ENCODE measurements at regions not wholly inside any gene's neighbourhood (a gene's known extent, or its start where the extent isn't known, plus 50 kb on each side); places are given as distances from the start of the nearest gene placed in this dataset.

DNA sequence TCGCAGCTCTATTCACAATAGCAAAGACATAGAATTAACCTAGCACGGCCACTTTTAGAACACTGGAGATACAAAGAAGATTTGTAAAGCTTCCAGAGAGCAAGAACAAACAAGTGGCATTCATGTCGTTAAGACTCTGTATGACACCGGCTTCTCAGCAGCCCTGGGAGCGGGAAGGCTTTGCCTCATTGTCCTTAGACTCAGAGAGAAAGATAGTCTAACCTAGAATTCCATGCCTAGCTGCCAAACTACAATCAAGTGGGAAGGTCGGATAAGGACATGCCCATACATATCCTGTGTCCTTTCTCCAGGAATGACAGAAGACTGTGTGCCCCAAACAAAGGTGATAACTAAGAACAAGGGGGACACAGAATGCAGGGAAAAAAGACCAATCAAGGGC lies 1038.3 kb downstream of the BCL11B start:
- DNase-seq (ENCODE audit: low read depth), result no peak

- no peak for DNase-seq (ENCODE audit: low read depth)
These were observed 1037.8 kb downstream of the BCL11B start for GRCh38 chr14:98234208-98234607.

DNA sequence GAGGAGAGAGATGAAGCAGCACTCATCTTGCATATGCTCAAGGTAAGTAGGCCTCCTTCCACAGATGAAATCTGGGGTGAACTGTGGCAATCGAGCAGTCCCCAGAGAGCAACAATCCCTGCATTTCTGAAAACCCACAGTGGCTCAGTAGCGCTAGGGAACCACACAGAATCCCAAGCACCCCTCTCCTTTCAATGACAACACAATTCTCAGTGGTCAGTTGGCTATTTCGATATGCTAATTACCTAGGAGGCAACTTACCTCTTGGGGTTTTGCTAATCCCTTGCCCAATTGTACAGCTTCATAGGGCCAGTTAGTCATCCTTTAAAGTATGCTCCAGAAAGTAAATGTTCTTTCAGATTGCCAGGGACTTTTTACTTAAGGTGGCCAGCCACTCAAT lies 1035.7 kb downstream of the BCL11B start:
- DNase-seq (ENCODE audit: low read depth), result no peak

DNA sequence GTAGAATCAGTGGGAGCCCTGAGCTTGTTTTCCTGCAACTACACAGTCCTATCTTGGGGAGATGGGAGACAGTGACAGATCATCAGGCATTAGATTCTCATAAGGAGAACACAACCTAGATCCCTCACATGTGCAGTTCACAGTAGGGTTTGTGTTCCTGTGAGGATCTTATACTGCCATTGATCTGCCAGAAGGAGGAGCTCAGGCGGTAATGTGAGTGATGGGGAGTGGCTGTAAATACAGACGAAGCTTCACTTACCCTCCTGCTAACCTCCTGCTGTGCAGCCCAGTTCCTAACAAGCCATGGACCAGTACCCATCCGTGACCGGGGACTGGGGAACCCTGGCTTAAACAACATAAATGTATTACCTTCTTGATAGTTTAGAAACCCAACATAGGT lies 1034.1 kb downstream of the BCL11B start:
- DNase-seq (ENCODE audit: low read depth), result no peak

GRCh38 chr14:98240376-98240775 lies 1031.6 kb downstream of the BCL11B start:
- DNase-seq (ENCODE audit: low read depth), result no peak

DNA sequence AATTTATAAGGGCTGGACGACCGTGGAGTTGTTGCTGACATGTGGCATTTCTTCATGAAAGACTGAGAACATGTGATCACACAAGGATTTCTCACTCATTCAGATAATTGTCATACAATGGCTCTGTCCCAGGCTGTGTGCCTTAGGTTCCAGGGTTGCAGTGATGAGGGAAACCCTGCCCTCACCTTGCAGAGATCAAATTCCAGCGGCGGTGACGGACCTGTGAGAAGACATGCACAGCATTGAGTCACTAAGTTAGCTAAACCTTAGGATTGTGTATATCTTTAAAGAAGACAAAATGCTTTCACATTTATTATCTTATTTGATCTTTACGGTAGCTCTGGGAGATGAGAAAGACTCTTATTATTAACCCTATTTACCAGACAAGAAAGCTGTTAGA lies 1029.1 kb downstream of the BCL11B start:
- DNase-seq (ENCODE audit: low read depth), result no peak

DNA sequence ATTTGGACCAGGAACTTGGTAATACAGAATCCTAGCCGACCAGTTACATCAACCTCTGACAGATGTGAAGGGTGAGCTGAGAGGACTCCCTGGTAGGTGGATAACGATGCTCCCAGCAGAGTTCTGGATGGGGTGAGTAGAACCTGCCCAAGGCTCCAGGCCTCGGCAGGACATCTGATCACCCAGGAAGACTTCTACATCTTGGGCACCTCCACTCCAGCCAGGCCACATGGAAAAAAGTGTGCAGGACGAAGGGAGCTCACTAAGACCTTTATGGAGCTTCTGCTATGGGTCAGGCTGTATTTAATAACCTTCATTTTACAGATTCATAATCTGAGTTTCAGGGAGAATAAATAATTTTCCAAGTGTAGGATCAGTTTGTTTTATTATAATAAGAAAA lies 1028.7 kb downstream of the BCL11B start:
- DNase-seq (ENCODE audit: low read depth), result no peak

DNA sequence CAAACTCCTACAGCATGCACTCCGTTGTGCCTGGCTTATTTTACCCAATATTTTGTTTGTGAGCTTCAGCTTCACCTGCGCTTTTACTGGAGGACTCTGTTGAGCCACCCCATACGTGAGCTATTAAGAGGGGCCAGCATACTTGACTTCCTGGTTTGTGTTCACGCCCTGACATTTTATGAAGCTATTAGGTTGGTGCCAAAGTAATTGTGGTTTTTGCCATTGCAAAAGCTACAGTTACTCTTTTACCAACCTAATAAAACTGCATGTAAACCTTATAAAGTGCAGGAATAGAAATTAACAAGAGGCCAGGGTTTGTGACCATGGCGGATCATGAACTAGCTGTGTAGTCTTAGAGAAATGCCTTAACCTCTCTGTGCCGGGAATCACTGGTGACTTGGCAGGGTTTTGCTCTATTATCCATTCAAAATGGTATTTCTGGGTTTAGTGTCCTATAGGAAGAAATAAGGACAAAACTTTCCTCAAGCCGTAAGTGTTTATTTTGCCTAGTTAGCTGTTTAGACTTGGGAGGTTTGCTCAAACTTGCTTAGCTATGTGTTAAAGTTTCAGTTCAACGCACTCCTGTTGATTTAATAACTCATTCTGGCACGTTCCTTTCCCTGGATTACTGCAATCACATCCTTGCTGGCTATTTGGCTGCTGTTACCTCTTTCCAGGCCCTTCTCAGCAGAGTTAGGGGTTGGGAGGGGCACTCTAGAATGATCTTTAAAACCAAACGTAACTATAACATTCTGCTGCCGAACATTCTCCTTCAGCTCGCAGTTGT lies 1027.6 kb downstream of the BCL11B start:
- DNase-seq (ENCODE audit: low read depth), result no peak

DNA sequence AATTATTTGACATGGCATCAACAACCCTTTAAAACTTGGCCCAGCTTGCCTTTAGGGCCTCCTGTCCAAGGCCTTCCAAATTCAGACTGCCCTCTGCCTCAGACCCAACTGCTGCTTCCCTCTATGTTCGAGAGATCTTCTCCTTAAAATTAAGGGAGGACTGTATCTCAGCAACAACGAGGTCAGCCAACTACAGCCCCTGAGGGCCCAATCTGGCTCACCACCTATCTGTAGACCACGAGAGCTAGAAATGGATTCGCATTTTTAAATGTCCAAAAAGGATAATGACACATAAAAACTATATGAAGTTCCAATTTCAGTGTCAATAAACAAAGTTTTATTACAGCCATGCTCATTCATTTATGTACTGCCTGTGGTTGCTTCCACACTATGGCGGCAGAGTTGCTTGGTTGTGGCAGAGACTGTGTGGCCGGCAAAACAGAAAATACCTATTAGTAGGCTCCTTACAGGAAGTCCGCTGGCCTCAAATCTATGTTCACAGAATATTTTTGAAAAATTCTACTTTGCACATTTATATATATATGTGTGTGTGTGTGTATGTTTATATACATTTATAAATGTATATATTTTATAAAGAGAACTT lies 1026.9 kb downstream of the BCL11B start:
- DNase-seq (ENCODE audit: low read depth), result no peak

GRCh38 chr14:98249057-98249456 lies 1022.9 kb downstream of the BCL11B start:
- no peak for DNase-seq (ENCODE audit: low read depth)

- no peak for DNase-seq (ENCODE audit: low read depth)
These were observed 1022.5 kb downstream of the BCL11B start for GRCh38 chr14:98249476-98249875.

GRCh38 chr14:98252820-98253219 lies 1019.2 kb downstream of the BCL11B start:
- no peak for DNase-seq (ENCODE audit: low read depth)

DNA sequence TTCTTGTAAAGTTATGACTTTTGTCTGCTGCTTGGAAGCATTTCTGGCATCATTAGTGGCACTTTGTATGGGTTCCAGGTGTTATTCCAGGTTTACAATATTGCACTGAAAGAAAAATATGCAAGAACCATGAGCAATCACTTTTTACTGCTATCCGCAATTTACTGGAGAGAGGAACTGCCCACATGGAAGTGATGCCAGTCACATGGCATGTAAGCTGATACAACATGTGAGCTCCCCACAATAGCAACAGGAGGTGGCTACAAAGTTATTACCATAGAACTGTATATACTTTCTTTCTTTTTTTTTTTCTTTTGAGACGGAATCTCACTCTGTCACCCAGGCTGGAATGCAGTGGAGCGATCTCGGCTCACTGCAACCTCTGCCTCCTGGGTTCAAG lies 1012.1 kb downstream of the BCL11B start:
- no peak for DNase-seq (ENCODE audit: low read depth)

DNA sequence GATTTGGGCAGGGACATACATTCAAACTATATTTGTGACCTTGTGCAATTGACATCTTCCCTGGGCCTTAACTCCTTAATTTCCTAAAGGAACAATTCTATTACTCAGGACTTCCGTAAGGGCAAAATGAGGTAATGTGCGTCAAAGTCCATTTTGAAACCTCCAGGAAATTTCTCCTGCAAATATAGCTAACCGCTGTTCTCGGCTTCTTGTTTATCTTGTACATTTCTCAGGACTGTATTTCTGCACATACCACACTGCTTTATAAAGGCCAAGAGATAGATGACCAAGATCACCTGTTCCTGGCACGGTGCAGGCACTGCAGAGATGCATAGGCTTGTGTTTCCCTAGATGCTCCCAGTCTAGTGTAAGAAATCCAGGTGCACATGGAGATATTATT lies 1009.4 kb downstream of the BCL11B start:
- DNase-seq (ENCODE audit: low read depth), result no peak

GRCh38 chr14:98269533-98269932 lies 1002.5 kb downstream of the BCL11B start:
- no peak for DNase-seq (ENCODE audit: low read depth)

GRCh38 chr14:98270201-98270600 lies 1001.8 kb downstream of the BCL11B start:
- no peak for DNase-seq (ENCODE audit: low read depth)

- no peak for DNase-seq (ENCODE audit: low read depth)
These were observed 997.4 kb downstream of the BCL11B start for GRCh38 chr14:98274596-98274995.

DNA sequence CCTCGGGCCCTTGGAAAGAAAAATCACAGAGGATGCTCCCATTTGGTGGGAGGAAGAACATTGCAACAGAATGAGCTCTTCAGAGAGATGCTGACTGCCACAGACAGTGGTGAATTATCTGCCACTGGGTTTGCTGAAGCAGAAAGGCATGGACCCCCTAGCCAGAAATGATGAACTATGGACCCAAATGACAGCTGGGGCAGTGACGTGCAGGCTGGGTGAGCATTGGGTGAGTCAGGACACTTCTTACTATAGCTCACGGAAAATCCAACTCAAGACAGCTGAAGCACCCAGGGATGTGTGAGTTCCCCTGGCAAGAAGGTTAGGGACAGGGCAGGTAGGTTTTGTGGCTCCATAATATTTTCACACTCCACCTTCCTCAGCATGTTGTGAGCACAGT lies 993.2 kb downstream of the BCL11B start:
- DNase-seq (ENCODE audit: low read depth), result no peak

- no peak for DNase-seq (ENCODE audit: low read depth)
These were observed 991.6 kb downstream of the BCL11B start for GRCh38 chr14:98280436-98280835.

- DNase-seq (ENCODE audit: low read depth), result no peak
These were observed 983.2 kb downstream of the BCL11B start for GRCh38 chr14:98288825-98289224.

DNA sequence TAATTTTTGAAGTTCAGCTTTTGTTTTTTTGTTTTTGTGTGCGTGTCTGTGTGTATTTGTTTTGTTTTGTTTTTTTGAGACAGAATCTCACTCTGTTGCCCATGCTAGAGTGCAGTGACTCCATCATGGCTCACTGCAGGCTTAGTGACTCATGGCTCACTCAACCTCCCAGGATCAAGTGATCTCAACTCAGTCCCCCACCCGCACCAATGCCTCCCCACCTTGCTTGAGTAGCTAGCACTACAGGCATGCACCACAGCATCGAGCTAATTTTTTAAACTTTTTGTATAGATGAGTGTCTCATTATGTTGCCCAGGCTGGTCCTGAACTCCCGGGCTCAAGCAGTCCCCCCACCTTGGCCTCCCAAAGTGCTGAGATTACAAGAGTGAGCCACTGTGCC lies 981.4 kb downstream of the BCL11B start:
- no peak for DNase-seq (ENCODE audit: low read depth)

DNA sequence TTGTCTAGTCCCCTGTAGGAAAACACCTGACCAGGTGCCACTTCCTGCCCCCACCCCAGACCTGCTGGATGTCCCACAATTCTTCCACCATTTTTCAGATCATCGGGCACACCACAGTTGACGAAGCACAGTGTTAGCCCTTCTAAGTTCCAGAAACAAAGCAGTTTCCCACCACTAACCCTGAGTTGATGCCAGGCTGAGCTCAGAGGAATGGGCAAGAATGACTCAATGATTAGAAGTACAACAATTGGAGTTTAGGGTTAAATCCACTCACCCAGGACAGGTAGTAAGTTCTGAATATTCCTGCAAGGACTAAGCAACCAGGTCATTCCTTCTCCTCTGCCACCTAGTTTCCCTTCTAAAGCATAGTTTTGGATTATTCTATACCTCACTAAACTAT lies 979.8 kb downstream of the BCL11B start:
- DNase-seq (ENCODE audit: low read depth), result no peak

DNA sequence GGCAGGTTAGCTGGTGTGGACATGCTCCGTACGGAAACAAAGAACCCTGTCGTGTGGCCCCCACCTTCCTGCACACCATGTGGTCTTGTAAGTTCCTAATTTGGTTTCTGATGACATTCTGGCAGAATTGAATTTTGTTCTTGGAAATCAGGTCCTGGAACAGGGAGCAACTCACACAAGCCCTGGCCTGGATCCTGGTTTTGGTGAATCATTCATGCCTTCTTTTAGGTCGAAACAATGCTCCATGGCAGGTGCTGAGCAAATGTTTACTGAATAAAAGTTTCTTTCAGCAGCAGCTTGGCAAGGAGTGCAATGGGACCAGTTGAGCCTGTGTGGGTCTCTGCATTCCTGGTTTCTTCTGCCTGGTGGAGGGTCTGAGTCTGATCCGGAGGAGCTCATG lies 978.4 kb downstream of the BCL11B start:
- no peak for DNase-seq (ENCODE audit: low read depth)

DNA sequence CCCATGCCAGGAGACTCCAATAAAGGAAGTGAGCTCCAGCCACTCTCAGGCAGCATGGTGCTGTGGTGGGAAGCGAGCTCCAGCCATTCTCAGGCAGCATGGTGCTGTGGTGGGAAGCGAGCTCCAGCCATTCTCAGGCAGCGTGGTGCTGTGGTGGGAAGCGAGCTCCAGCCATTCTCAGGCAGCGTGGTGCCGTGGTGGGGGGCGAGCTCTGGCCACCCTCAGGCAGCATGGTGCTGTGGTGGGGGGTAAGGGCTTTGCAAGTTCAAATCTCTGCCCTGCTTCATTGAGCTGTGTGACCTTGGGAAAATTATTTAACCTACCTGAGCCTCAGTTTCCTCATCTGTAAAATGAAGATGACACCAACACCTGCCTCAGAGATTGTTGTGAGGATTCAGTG lies 975.1 kb downstream of the BCL11B start:
- no peak for DNase-seq (ENCODE audit: low read depth)
